OCI-LY3 (cell line): ENCODE measurements at regions not wholly inside any gene's neighbourhood (a gene's known extent, or its start where the extent isn't known, plus 50 kb on each side); places are given as distances from the start of the nearest gene placed in this dataset.
A peak's percentile ranks its signal among the peaks of the same experiment; 100 is the strongest.
"Not testable (repeated sequence)": the region's sequence is repeated elsewhere in the genome, so short reads cannot be mapped to it uniquely, and the experiment has no call there.

ENCODE experiments used
- H2AFZ ChIP-seq: fragments of 200-600, 300-600 bp; shearing (Covaris generic); 2 replicates; pipeline ENCODE4 v1.6.0; 2014; ENCODE audit warnings: antibody characterized with exemption, low read depth, low read length
- H3K27ac ChIP-seq: fragments of 200-600, 300-600 bp; sonication (generic); 2 replicates; pipeline ENCODE4 v1.5.1; 2014; ENCODE audit warnings: mild to moderate bottlenecking, low read length, moderate library complexity, mixed read lengths
- H3K27me3 ChIP-seq: fragments of 200-600, 300-600 bp; sonication (generic); 2 replicates; pipeline ENCODE4 v1.6.1; 2014; ENCODE audit warnings: low read depth, low read length, mixed read lengths
- H3K36me3 ChIP-seq: fragments of 200-600, 300-600 bp; sonication (generic); replicated peaks from 2 replicates; pipeline ENCODE3; 2014; ENCODE audit warnings: low read depth, low read length, mixed read lengths
- H3K4me1 ChIP-seq: fragments of 300-600, 200-600 bp; sonication (generic); 2 replicates; pipeline ENCODE4 v1.6.1; 2014; ENCODE audit warnings: low read length, mixed read lengths
- H3K4me2 ChIP-seq: fragments of 200-600, 300-600 bp; sonication (generic); 2 replicates; pipeline ENCODE4 v1.6.1; 2014; ENCODE audit warnings: low read length, mixed read lengths
- H3K4me3 ChIP-seq: fragments of 300-600, 200-600 bp; sonication (generic); 2 replicates; pipeline ENCODE4 v1.5.1; 2014; ENCODE audit warnings: antibody characterized with exemption, mild to moderate bottlenecking, low read length, moderate library complexity
- H3K79me2 ChIP-seq: fragments of 300-600, 200-600 bp; shearing (Covaris generic); 2 replicates; pipeline ENCODE4 v1.6.1; 2014; ENCODE audit warnings: mild to moderate bottlenecking, low read length, mixed read lengths
- H3K9ac ChIP-seq: fragments of 300-600, 200-600 bp; shearing (Covaris generic); 2 replicates; pipeline ENCODE4 v1.6.0; 2014; ENCODE audit warnings: mild to moderate bottlenecking, low read length, moderate library complexity
- H3K9me3 ChIP-seq: fragments of 200-600, 300-600 bp; shearing (Covaris generic); 2 replicates; pipeline ENCODE4 v1.6.1; 2014; ENCODE audit warnings: low read length, mixed read lengths; ENCODE audit not compliant: insufficient read depth
- H4K20me1 ChIP-seq: fragments of 200-600, 300-600 bp; sonication (generic); 2 replicates; pipeline ENCODE4 v1.6.1; 2016; ENCODE audit warnings: low read length, mixed read lengths; ENCODE audit not compliant: insufficient read depth
- EZH2phosphoT487 ChIP-seq: fragments of 200-600 bp; shearing (Covaris generic); IDR thresholded peaks from 2 replicates; pipeline ENCODE4 v1.6.1; 2018; ENCODE audit warnings: antibody characterized with exemption, mixed run types, low read depth
- TF ChIP-seq, protein P1 (sequence below): fragments of 200-600, 300-600 bp; sonication (generic); IDR thresholded peaks from 2 replicates; pipeline ENCODE4 v1.5.1; 2014; ENCODE audit warnings: antibody characterized with exemption, low read length, low read depth

GRCh38 chr6:48597951-48598350 lies 487.0 kb upstream of the PTCHD4 start:
- 0 out of 2 replicates have a peak overlapping the region, but pooled peaks have one; percentile 18 for H2AFZ ChIP-seq
- TF ChIP-seq, protein P1, sequence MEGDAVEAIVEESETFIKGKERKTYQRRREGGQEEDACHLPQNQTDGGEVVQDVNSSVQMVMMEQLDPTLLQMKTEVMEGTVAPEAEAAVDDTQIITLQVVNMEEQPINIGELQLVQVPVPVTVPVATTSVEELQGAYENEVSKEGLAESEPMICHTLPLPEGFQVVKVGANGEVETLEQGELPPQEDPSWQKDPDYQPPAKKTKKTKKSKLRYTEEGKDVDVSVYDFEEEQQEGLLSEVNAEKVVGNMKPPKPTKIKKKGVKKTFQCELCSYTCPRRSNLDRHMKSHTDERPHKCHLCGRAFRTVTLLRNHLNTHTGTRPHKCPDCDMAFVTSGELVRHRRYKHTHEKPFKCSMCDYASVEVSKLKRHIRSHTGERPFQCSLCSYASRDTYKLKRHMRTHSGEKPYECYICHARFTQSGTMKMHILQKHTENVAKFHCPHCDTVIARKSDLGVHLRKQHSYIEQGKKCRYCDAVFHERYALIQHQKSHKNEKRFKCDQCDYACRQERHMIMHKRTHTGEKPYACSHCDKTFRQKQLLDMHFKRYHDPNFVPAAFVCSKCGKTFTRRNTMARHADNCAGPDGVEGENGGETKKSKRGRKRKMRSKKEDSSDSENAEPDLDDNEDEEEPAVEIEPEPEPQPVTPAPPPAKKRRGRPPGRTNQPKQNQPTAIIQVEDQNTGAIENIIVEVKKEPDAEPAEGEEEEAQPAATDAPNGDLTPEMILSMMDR: no peak
- TF ChIP-seq EZH2phosphoT487: no peak

GRCh38 chr6:48596830-48597229 lies 485.8 kb upstream of the PTCHD4 start:
- Histone ChIP-seq H3K4me2 (no peak overlapping the region), H3K36me3 (no peaks in the 10 kb centered on the region), H3K4me1 (no peaks in the 10 kb centered on the region), H3K27ac (no peak overlapping the region), H3K27me3 (no peaks in the 10 kb centered on the region), H3K9me3 (no peaks in the 10 kb centered on the region), H2AFZ (no peak overlapping the region), H3K9ac (no peak overlapping the region), H4K20me1 (no peaks in the 10 kb centered on the region), H3K79me2 (no peaks in the 10 kb centered on the region), H3K4me3 (no peak overlapping the region)
- no peak for TF ChIP-seq EZH2phosphoT487
- TF ChIP-seq, protein P1: no peak

More at GRCh38 chr6:48597951-48598350, 487.0 kb upstream of the PTCHD4 start:
- no peaks in the 10 kb centered on the region for H3K27me3 ChIP-seq
- no peaks in the 10 kb centered on the region for H4K20me1 ChIP-seq
- no peaks in the 10 kb centered on the region for H3K4me1 ChIP-seq
- no peaks in the 10 kb centered on the region for H3K9me3 ChIP-seq
- H3K36me3 ChIP-seq: no peaks in the 10 kb centered on the region
- no peak overlapping the region for H3K9ac ChIP-seq
- H3K4me3 ChIP-seq: no peak overlapping the region
- H3K4me2 ChIP-seq: no peak overlapping the region
- H3K27ac ChIP-seq: no peak overlapping the region
- no peaks in the 10 kb centered on the region for H3K79me2 ChIP-seq

DNA sequence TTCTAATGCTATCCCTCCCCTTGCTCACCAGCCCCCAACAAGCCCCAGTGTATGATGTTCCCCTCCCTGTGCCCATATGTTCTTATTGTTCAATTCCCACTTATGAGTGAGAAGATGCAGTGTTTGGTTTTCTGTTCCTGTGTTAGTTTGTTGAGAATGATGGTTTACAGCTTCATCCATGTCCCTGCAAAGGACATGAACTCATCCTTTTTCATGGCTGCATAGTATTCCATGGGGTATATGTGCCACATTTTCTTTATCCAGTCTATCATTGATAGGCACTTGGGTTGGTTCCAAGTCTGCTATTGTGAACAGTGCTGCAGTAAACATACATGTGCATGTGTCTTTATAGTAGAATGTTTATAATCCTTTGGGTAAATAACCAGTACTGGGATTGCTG lies 480.2 kb upstream of the PTCHD4 start:
- not testable (repeated sequence) for H4K20me1 ChIP-seq, H3K9me3 ChIP-seq, H3K27me3 ChIP-seq, H3K79me2 ChIP-seq, H3K4me1 ChIP-seq, H3K27ac ChIP-seq, H3K4me2 ChIP-seq, H3K4me3 ChIP-seq, H3K36me3 ChIP-seq, H2AFZ ChIP-seq, H3K9ac ChIP-seq

DNA sequence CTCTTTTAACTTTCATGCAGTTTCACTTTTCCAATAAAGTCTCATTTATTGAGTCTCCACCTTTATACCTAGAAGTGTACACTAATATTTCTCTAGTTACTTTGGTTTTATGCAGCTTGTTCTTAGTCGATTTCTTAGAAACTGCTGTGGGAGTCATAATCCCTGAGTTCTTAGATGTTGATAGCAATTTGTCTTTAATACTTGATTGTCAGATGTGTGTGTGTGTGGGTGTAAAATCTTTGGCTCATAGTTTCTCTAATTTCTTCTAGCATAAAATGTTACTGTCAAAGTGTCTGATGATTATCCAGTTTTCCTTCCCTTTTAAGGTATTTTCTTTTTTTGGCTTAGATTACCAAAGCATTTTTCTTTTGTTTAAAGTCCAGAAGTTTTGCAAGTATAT lies 473.8 kb upstream of the PTCHD4 start:
- Histone ChIP-seq H3K27me3 (no peaks in the 10 kb centered on the region), H3K79me2 (no peaks in the 10 kb centered on the region), H4K20me1 (no peaks in the 10 kb centered on the region), H3K4me2 (no peak overlapping the region), H3K4me1 (no peaks in the 10 kb centered on the region), H2AFZ (no peak overlapping the region), H3K4me3 (no peak overlapping the region), H3K9ac (no peak overlapping the region), H3K9me3 (no peaks in the 10 kb centered on the region), H3K27ac (no peak overlapping the region), H3K36me3 (no peaks in the 10 kb centered on the region)
- TF ChIP-seq, protein P1: no peak
- no peak for TF ChIP-seq EZH2phosphoT487

GRCh38 chr6:48570656-48571055 lies 459.7 kb upstream of the PTCHD4 start:
- H4K20me1 ChIP-seq: no peaks in the 10 kb centered on the region
- H3K4me1 ChIP-seq: peaks cover 12% of the 10 kb centered on the region
- H3K4me2 ChIP-seq: no peak overlapping the region
- no peak overlapping the region for H3K4me3 ChIP-seq
- H3K9me3 ChIP-seq: no peaks in the 10 kb centered on the region
- H3K27ac ChIP-seq: no peak overlapping the region
- no peaks in the 10 kb centered on the region for H3K36me3 ChIP-seq
- H3K79me2 ChIP-seq: no peaks in the 10 kb centered on the region
- H2AFZ ChIP-seq: no peak overlapping the region; the same call in 1 of the 2 replicates
- TF ChIP-seq, protein P1: no peak
- TF ChIP-seq EZH2phosphoT487: no peak
- H3K27me3 ChIP-seq: no peaks in the 10 kb centered on the region
- H3K9ac ChIP-seq: no peak overlapping the region
